ENCODE measurements at regions not wholly inside any gene's neighbourhood (a gene's known extent, or its start where the extent isn't known, plus 50 kb on each side); places are given as distances from the start of the nearest gene placed in this dataset.

- no peak for TF ChIP-seq CTCF (conservative IDR thresholded peaks at IDR 0.05)
- Mint-ChIP-seq H3K36me3 (no peaks in the 10 kb centered on the region), H3K27me3 (no peaks in the 10 kb centered on the region), H3K9me3 (no peaks in the 10 kb centered on the region), H3K27ac (no peak overlapping the region), H3K4me3 (no peak overlapping the region), H3K4me1 (ENCODE audit: unreplicated experiment) (peaks cover 13% of the 10 kb centered on the region)
- no peak for DNase-seq (ENCODE audit: extremely low spot score, unreplicated experiment)
Observed at GRCh38 chr1:55275151-55275748, 60.1 kb upstream of the USP24 start.

GRCh38 chr1:55272994-55273393 is 57.8 kb upstream of the USP24 start:
- no peaks in the 10 kb centered on the region for H3K36me3 Mint-ChIP-seq
- DNase-seq (ENCODE audit: extremely low spot score, unreplicated experiment), result no peak
- no peaks in the 10 kb centered on the region for H3K27me3 Mint-ChIP-seq
- peaks cover 4% of the 10 kb centered on the region for H3K9me3 Mint-ChIP-seq
- no peak overlapping the region for H3K27ac Mint-ChIP-seq
- no peak for TF ChIP-seq CTCF (conservative IDR thresholded peaks at IDR 0.05)
- no peak overlapping the region for H3K4me3 Mint-ChIP-seq
- H3K4me1 Mint-ChIP-seq (ENCODE audit: unreplicated experiment), result peaks cover 13% of the 10 kb centered on the region
